Esophagus squamous epithelium (tissue), 4 donors: ENCODE measurements at regions not wholly inside any gene's neighbourhood (a gene's known extent, or its start where the extent isn't known, plus 50 kb on each side); places are given as distances from the start of the nearest gene placed in this dataset.

Experiments
- POLR2A ChIP-seq, 4 donors: fragments of 450-650 bp; IDR thresholded peaks; one replicate each; pipeline ENCODE4 v1.6.1; 2017; ENCODE audit warnings: antibody characterized with exemption in 4 of 4, mild to moderate bottlenecking in 4 of 4, moderate library complexity in 3 of 4
- TF ChIP-seq, protein P1 (sequence below), 6 experiments: fragments of 450-650 bp in 4 of 6; fragments of 200-600 bp in 2 of 6; sonication (generic) in 2 of 6; IDR thresholded peaks; one replicate each; pipeline ENCODE4 v1.5.1; 2016 to 2019; ENCODE audit warnings: antibody characterized with exemption in 6 of 6, mild to moderate bottlenecking in 4 of 6, moderate library complexity in 4 of 6

DNA sequence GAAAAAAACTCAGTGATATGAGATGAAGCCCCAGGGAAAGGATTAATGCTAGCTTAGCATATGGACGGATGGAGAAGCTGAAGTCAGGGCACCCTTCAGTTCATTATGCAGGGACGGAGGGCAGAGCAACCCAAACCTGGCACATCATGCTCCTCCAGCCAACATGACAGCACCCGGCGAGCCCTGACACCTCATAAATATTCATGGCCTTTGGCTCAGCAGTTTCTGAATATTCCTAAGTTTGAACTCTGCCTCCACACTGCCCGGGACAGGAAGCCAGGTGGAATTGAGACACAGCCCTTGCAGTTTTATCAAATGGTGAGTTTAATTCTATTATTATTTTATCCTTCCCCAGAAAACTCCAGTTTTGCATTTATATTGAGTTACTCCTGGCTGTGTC lies 87.3 kb upstream of the SH3BP4 start:
- TF ChIP-seq, protein P1, sequence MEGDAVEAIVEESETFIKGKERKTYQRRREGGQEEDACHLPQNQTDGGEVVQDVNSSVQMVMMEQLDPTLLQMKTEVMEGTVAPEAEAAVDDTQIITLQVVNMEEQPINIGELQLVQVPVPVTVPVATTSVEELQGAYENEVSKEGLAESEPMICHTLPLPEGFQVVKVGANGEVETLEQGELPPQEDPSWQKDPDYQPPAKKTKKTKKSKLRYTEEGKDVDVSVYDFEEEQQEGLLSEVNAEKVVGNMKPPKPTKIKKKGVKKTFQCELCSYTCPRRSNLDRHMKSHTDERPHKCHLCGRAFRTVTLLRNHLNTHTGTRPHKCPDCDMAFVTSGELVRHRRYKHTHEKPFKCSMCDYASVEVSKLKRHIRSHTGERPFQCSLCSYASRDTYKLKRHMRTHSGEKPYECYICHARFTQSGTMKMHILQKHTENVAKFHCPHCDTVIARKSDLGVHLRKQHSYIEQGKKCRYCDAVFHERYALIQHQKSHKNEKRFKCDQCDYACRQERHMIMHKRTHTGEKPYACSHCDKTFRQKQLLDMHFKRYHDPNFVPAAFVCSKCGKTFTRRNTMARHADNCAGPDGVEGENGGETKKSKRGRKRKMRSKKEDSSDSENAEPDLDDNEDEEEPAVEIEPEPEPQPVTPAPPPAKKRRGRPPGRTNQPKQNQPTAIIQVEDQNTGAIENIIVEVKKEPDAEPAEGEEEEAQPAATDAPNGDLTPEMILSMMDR (IDR thresholded peaks at IDR 0.05) = no peak
- TF ChIP-seq POLR2A (IDR thresholded peaks at IDR 0.05) = no peak
